B cell (primary cell): ENCODE measurements at regions not wholly inside any gene's neighbourhood (a gene's known extent, or its start where the extent isn't known, plus 50 kb on each side); places are given as distances from the start of the nearest gene placed in this dataset.

ENCODE experiments used
- ATAC-seq: fragments of 200-7000 bp; cut with Tn5 transposase; one replicate; pipeline ENCODE4 v1.10.0; 2021; ENCODE audit warnings: low read depth, mild to moderate bottlenecking, moderate number of reproducible peaks, moderate library complexity
- CTCF ChIA-PET: fragments of 350-600 bp; sonication (Branson Sonifier 250); formaldehyde crosslinking; loops from one replicate; lab custom pipeline; 2021; ENCODE audit warnings: antibody characterized with exemption, inconsistent platforms; lab: Charles Lee
- POLR2A ChIA-PET: fragments of 350-600 bp; sonication (Branson Sonifier 250); formaldehyde crosslinking; loops from one replicate; lab custom pipeline; 2021; ENCODE audit warnings: antibody characterized with exemption; lab: Charles Lee
- DNase-seq: peaks from one replicate; pipeline ENCODE4 v3.0.0; 2013
- H2AFZ ChIP-seq: 2 replicates; pipeline ENCODE4 v1.6.1; 2012; ENCODE audit warnings: mild to moderate bottlenecking, low read depth, low read length; ENCODE audit not compliant: insufficient read depth, poor library complexity, severe bottlenecking
- H3K27ac ChIP-seq, 2 donors: 1 replicate in 1 of 2; 2 replicates in 1 of 2; pipeline ENCODE4 v1.5.1; 2012 to 2013; ENCODE audit warnings: low read length in 2 of 2, mild to moderate bottlenecking in 2 of 2, moderate library complexity in 1 of 2
- H3K27me3 ChIP-seq, 4 experiments: fragments of 200-600 bp in 1 of 4; sonication (generic) in 1 of 4; replicated peaks in 1 of 4; 1 replicate in 2 of 4; 2 replicates in 2 of 4; pipeline versions ENCODE4 v1.6.1 to v1.7.0; 2013 to 2016; ENCODE audit warnings: low read length in 3 of 4, mild to moderate bottlenecking in 2 of 4, mixed read lengths in 1 of 4, moderate library complexity in 1 of 4; ENCODE audit not compliant: insufficient read depth in 4 of 4, control insufficient read depth in 3 of 4; ENCODE audit errors: control extremely low read depth in 1 of 4
- H3K36me3 ChIP-seq, 2 experiments: replicated peaks in 1 of 2; 1 replicate in 1 of 2; 2 replicates in 1 of 2; pipeline versions ENCODE4 v1.6.1 to v1.7.1; 2013; ENCODE audit warnings: low read length in 1 of 2; ENCODE audit not compliant: insufficient read depth in 2 of 2, control insufficient read depth in 1 of 2; ENCODE audit errors: control extremely low read depth in 1 of 2, extremely low read depth in 1 of 2
- H3K4me1 ChIP-seq, 2 donors: fragments of 200-600 bp in 1 of 2; sonication (generic) in 1 of 2; 1 replicate in 1 of 2; 2 replicates in 1 of 2; pipeline versions ENCODE4 v1.5.1 to v1.6.1; 2013 to 2017; ENCODE audit warnings: low read length in 2 of 2; ENCODE audit not compliant: control insufficient read depth in 2 of 2, insufficient read depth in 2 of 2
- H3K4me2 ChIP-seq: replicated peaks from 2 replicates; pipeline ENCODE3; 2012; ENCODE audit warnings: mild to moderate bottlenecking, low read depth, low read length; ENCODE audit not compliant: poor library complexity, severe bottlenecking
- H3K4me3 ChIP-seq, 5 experiments: fragments of 200-600 bp in 1 of 5; sonication (generic) in 1 of 5; 1 replicate in 3 of 5; 2 replicates in 2 of 5; pipeline versions ENCODE4 v1.5.1 to v1.7.0; 2011 to 2016; ENCODE audit warnings: low read length in 4 of 5, mild to moderate bottlenecking in 4 of 5, low read depth in 2 of 5, control low read depth in 1 of 5, moderate library complexity in 1 of 5; ENCODE audit not compliant: insufficient read depth in 1 of 5; ENCODE audit errors: control extremely low read depth in 1 of 5, extremely low read depth in 1 of 5
- H3K79me2 ChIP-seq: fragments of 200-600 bp; sonication (generic); one replicate; pipeline ENCODE4 v1.6.0; 2016; ENCODE audit warnings: low read length; ENCODE audit not compliant: control insufficient read depth, insufficient read depth
- H3K9ac ChIP-seq: fragments of 200-600 bp; sonication (generic); 2 replicates; pipeline ENCODE4 v1.6.1; 2017; ENCODE audit warnings: mild to moderate bottlenecking, low read length, moderate library complexity
- H3K9me3 ChIP-seq, 3 donors: one replicate each; pipeline versions ENCODE4 v1.6.1 to v1.7.1; 2013; ENCODE audit warnings: low read length in 2 of 3; ENCODE audit not compliant: control insufficient read depth in 2 of 3, insufficient read depth in 1 of 3; ENCODE audit errors: control extremely low read depth in 1 of 3
- H4K20me1 ChIP-seq: 2 replicates; pipeline ENCODE4 v1.6.0; 2012; ENCODE audit warnings: mild to moderate bottlenecking, low read length; ENCODE audit not compliant: insufficient read depth, control insufficient read depth, poor library complexity, severe bottlenecking
- H3K27ac Mint-ChIP-seq: one replicate; pipeline ENCODE4 v1.8.0; 2021; ENCODE audit warnings: mixed read lengths
- H3K27me3 Mint-ChIP-seq: one replicate; pipeline ENCODE4 v1.8.0; 2021; ENCODE audit warnings: mixed read lengths
- H3K4me1 Mint-ChIP-seq: one replicate; pipeline ENCODE4 v1.8.0; 2021; ENCODE audit warnings: mixed read lengths
- H3K4me3 Mint-ChIP-seq: one replicate; pipeline ENCODE4 v1.8.0; 2021; ENCODE audit warnings: mixed read lengths
- H3K9me3 Mint-ChIP-seq: one replicate; pipeline ENCODE4 v1.8.0; 2022; ENCODE audit warnings: mixed read lengths; ENCODE audit not compliant: insufficient read depth
- EZH2 ChIP-seq: IDR thresholded peaks from 2 replicates; pipeline ENCODE4 v1.6.1; 2012; ENCODE audit warnings: borderline replicate concordance, low read depth, mild to moderate bottlenecking, moderate library complexity, low read length; ENCODE audit not compliant: insufficient read depth, poor library complexity, severe bottlenecking
- WGBS: methylation state at CpG from one replicate; pipeline ENCODE4 v1.1.5; 2013; ENCODE audit warnings: missing lambda C conversion rate; ENCODE audit not compliant: insufficient coverage; 5-methylcytosine and 5-hydroxymethylcytosine counted together
- intact Hi-C: fragments of 100-400 bp; cut with micrococcal nuclease; formaldehyde crosslinking; loops from one replicate; pipeline ENCODE4 v1.10.0; 2022
- TF ChIP-seq, protein P1 (sequence below): fragments of 200-600 bp; IDR thresholded peaks from one replicate; pipeline ENCODE4 v1.8.0; 2022; ENCODE audit warnings: antibody characterized with exemption, mild to moderate bottlenecking

DNA sequence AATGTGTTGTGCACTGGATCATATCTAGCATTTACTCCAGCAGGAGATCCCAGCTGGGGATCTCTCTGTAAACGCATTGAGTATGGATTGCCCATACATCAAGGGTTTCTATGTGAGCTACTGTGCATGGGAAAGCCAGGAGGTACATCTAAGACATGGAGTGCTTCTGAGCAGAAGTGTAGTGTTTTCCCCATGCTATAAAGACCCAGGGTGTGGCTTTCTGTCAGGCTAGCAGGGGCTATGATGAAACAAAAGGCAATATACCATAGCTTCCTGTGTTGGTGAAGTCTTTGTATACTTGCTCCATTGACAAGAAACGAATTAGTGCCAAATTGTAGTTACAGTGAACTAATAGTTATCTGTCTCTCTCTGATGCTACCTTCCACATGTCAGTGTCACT lies 329.3 kb upstream of the TLE4 start:
- no peak for ATAC-seq
- no CpG with 5 or more reads among the region's 2 CpGs for WGBS

DNA sequence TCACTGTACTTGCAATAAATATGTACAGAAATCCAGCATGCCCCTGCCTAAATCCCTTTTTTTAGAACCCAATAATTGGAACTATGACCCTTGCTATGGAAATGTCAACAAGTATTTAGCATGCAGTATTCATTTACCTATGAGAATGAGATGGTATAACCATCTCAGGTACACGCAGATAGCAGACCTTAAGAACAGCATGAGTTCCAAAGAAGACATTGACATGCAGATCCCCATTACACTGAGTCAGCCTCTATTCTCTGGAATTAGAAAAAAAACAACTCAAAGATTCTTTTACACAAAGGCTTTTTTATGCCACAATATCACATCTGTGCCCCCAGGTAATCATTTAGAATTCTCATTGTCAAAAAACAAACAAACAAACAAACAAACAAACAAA lies 325.6 kb upstream of the TLE4 start:
- WGBS: 83% methylated on average over 1 of the region's 1 CpG
- ATAC-seq: no peak
- no peak overlapping the region for H3K4me3 ChIP-seq

More for the DNA sequence above, 329.3 kb upstream of the TLE4 start:
- Histone ChIP-seq H3K4me3 (no peak overlapping the region), H4K20me1 (no peaks in the 10 kb centered on the region), H3K9me3 (no peaks in the 10 kb centered on the region), H3K27ac (no peak overlapping the region), H3K4me2 (no peak overlapping the region), H3K4me1 (no peaks in the 10 kb centered on the region), H3K27me3 (no peaks in the 10 kb centered on the region), H3K9ac (no peak overlapping the region), H3K36me3 (no peaks in the 10 kb centered on the region), H2AFZ (no peak overlapping the region), H3K79me2 (no peaks in the 10 kb centered on the region)
- TF ChIP-seq, protein P1, sequence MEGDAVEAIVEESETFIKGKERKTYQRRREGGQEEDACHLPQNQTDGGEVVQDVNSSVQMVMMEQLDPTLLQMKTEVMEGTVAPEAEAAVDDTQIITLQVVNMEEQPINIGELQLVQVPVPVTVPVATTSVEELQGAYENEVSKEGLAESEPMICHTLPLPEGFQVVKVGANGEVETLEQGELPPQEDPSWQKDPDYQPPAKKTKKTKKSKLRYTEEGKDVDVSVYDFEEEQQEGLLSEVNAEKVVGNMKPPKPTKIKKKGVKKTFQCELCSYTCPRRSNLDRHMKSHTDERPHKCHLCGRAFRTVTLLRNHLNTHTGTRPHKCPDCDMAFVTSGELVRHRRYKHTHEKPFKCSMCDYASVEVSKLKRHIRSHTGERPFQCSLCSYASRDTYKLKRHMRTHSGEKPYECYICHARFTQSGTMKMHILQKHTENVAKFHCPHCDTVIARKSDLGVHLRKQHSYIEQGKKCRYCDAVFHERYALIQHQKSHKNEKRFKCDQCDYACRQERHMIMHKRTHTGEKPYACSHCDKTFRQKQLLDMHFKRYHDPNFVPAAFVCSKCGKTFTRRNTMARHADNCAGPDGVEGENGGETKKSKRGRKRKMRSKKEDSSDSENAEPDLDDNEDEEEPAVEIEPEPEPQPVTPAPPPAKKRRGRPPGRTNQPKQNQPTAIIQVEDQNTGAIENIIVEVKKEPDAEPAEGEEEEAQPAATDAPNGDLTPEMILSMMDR: no peak
- no peak for TF ChIP-seq EZH2
- POLR2A ChIA-PET: no interaction called here
- CTCF ChIA-PET: no interaction called here
- intact Hi-C loops: no loop called here
- H3K4me3 Mint-ChIP-seq: no peak overlapping the region
- H3K4me1 Mint-ChIP-seq: no peaks in the 10 kb centered on the region
- no peak for DNase-seq
- no peaks in the 10 kb centered on the region for H3K9me3 Mint-ChIP-seq
- H3K27me3 Mint-ChIP-seq: peaks cover 8% of the 10 kb centered on the region
- no peak overlapping the region for H3K27ac Mint-ChIP-seq

More for the DNA sequence above, 325.6 kb upstream of the TLE4 start:
- Mint-ChIP-seq H3K9me3 (no peaks in the 10 kb centered on the region), H3K27me3 (peaks cover 12% of the 10 kb centered on the region), H3K4me1 (no peaks in the 10 kb centered on the region), H3K4me3 (no peak overlapping the region), H3K27ac (no peak overlapping the region)
- no peak for TF ChIP-seq EZH2
- TF ChIP-seq, protein P1: no peak
- Histone ChIP-seq H3K27me3 (no peaks in the 10 kb centered on the region), H2AFZ (no peak overlapping the region), H4K20me1 (no peaks in the 10 kb centered on the region), H3K9ac (no peak overlapping the region), H3K36me3 (no peaks in the 10 kb centered on the region), H3K27ac (no peak overlapping the region), H3K4me2 (no peak overlapping the region), H3K4me1 (no peaks in the 10 kb centered on the region), H3K79me2 (no peaks in the 10 kb centered on the region), H3K9me3 (no peaks in the 10 kb centered on the region)
- DNase-seq: no peak
- ChIA-PET POLR2A (no interaction called here), CTCF (interaction anchor here (0.7 kb wide), 1 partner anchor 88 kb away, joined by 3 read pairs; no protein-coding TSS in a partner anchor)
- intact Hi-C loops: no loop called here
